ENCODE measurements at regions not wholly inside any gene's neighbourhood (a gene's known extent, or its start where the extent isn't known, plus 50 kb on each side); places are given as distances from the start of the nearest gene placed in this dataset.

DNA sequence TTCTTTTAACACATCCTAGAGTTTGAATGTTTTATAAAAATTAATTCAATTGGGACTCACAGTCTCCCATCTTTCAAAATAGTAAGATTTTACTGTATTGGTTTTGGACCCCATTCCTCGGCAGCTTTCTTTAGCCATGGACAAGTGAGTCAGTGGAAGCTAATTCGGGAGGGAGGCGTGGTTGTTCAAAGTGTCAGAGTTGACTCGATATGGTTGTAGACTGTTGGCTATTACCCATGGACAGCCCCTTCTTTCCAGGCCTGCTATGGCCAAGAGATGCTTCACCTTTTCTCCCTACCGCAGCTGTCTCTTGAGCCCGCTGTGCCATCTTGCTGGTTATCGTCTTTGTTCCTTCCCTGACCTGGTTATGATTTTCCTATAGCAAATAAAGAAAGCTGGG lies 243.0 kb downstream of the CD83 start:
- TF ChIP-seq, protein P1, sequence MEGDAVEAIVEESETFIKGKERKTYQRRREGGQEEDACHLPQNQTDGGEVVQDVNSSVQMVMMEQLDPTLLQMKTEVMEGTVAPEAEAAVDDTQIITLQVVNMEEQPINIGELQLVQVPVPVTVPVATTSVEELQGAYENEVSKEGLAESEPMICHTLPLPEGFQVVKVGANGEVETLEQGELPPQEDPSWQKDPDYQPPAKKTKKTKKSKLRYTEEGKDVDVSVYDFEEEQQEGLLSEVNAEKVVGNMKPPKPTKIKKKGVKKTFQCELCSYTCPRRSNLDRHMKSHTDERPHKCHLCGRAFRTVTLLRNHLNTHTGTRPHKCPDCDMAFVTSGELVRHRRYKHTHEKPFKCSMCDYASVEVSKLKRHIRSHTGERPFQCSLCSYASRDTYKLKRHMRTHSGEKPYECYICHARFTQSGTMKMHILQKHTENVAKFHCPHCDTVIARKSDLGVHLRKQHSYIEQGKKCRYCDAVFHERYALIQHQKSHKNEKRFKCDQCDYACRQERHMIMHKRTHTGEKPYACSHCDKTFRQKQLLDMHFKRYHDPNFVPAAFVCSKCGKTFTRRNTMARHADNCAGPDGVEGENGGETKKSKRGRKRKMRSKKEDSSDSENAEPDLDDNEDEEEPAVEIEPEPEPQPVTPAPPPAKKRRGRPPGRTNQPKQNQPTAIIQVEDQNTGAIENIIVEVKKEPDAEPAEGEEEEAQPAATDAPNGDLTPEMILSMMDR (conservative IDR thresholded peaks at IDR 0.05; ENCODE audit: low read depth in 2 of 2) = no peak
- TF ChIP-seq POLR2AphosphoS5 (IDR thresholded peaks at IDR 0.05; ENCODE audit: low read depth) = no peak
